GM18909 (cell line): ENCODE measurements at regions not wholly inside any gene's neighbourhood (a gene's known extent, or its start where the extent isn't known, plus 50 kb on each side); places are given as distances from the start of the nearest gene placed in this dataset.

ENCODE experiments used
- ATAC-seq: cut with Tn5 transposase; IDR thresholded peaks from one replicate; pipeline ENCODE4 v1.9.1; 2021; ENCODE audit warnings: mild to moderate bottlenecking; ENCODE audit not compliant: unreplicated experiment, poor library complexity

GRCh38 chr20:51165131-51165530 is 142.2 kb upstream of the KCNG1 start:
- no peak for ATAC-seq

DNA sequence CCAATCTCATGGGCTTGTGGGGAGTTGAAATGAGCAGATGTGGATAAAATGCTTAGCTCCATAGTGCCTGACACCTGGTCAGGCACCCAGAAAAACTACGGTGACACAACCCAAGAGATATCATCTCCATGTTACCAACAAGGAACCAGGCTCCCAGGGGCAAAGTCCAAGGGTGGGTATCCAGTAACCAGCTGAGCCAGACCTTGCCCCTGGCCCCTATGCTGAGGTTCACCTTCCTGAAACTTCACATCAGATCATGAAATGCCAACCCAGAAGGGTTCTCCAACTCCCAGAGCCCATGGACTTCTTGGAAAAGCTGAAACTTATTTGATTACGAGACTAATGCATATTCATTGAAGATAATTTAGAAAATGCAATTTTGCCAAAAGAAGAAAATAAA is 141.8 kb upstream of the KCNG1 start:
- no peak for ATAC-seq

- ATAC-seq: no peak
Measured at GRCh38 chr20:51163996-51164600, 141.2 kb upstream of the KCNG1 start.

DNA sequence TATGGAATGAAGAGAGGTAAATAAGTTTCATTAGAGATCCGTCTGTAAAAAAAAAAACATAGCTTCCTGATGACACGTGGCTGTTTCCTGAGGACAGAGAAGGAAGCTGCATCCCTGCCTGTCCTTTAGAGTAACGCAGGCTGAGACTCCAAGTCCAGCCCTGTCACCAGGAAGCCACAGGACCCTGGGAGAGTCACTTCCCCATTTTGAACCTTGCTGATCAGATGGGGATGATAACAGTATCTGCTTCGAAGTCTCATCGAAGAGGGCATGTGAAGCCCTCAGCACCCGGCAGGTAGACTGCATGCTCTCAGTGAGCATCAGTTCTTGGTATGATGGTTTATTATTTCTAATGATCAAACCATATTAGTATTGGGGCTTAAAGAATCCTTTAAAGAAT is 139.1 kb upstream of the KCNG1 start:
- no peak for ATAC-seq

DNA sequence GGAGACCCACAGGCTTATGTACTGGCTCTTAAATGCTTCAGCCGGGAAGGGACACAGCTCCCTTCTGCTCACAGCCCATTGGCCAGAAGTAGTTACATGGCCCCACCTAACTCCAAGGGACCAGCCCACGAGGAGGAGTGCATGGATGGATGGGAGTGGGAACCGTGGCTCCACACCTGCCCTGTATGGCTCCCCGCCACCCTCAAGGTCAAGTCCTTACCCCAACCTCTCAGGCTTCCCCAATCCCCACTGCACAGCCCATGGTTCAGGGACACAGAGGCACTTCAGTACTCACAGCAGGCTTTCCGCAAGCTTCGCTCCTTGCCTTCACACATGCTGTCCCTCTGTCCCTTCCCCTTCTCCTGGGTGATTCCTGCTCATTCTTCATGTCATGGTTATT is 137.9 kb upstream of the KCNG1 start:
- ATAC-seq: no peak

GRCh38 chr20:51159981-51160380 is 137.1 kb upstream of the KCNG1 start:
- ATAC-seq: no peak

DNA sequence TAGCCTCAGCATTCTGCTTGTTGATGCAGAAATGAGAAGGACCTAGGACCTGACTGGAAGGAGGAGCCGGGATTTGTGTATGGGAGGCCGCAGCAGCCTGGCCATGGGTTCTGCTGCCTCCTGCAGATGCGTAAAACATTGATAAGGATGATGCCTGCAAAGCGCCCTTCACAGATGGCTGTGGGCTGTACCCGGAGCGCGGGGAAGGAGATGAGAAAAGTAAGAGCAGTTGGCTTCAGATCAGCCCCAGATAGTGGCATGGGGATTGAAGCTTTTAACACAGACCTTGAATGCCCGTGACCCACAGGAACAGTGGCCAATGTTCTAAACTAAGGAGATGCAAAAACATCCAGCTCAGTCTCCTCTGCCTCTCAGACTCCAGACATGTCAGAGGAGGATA is 136.4 kb upstream of the KCNG1 start:
- ATAC-seq: no peak

- no peak for ATAC-seq
Measured at GRCh38 chr20:51158226-51158625, 135.3 kb upstream of the KCNG1 start.

GRCh38 chr20:51156041-51156982 is 133.4 kb upstream of the KCNG1 start:
- no peak for ATAC-seq

DNA sequence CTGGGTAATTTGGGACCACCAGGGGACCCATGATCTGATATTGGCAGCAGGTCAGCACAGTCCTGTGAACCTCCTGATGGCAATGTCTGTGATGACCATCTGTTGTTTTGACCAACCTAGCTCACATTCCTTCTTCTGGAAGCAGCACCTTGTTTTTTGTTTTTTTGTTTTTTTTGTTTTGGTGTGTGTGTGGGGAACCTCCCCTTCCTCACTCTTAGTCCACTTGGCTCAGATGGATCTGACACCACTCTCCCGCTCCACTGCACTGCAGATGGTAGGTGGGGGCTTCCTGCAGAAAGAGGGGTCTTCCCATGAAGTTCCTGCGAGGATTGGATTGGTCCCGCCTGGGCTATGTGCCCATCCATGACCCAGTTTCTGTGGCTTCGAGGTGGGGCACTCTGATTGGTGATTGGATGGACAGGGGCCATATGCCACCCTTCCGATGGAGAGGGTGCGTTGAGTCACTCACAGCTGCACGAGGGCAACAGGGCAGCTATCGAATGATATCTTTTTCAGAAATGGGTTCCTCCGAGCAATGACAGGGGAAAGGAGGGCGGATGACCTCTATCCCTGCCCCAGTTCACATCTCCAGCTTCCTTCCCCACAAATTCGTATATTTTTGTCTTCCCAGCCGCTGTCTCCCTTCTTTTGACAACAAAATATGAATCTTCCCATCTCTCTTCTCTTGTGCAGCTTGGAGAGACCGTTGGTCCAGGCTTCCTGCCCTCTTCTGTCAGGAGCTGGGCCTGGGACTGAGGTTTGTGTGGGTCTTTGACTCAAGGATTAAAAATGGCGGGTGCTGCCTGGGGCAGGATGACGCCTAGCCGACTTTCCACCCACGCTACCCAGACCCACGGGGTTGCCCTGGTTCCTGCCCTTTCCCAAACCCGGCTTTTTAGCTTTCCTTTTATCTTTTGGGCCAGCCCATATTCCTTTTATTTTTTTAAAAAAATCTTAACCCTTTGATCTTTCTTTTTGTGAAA is 132.1 kb upstream of the KCNG1 start:
- ATAC-seq: no peak

- no peak for ATAC-seq
Measured at GRCh38 chr20:51153867-51154707, 131.2 kb upstream of the KCNG1 start.

GRCh38 chr20:51148941-51149340 is 126.0 kb upstream of the KCNG1 start:
- ATAC-seq: no peak

- no peak for ATAC-seq
Measured at GRCh38 chr20:51144476-51144875, 121.6 kb upstream of the KCNG1 start.

DNA sequence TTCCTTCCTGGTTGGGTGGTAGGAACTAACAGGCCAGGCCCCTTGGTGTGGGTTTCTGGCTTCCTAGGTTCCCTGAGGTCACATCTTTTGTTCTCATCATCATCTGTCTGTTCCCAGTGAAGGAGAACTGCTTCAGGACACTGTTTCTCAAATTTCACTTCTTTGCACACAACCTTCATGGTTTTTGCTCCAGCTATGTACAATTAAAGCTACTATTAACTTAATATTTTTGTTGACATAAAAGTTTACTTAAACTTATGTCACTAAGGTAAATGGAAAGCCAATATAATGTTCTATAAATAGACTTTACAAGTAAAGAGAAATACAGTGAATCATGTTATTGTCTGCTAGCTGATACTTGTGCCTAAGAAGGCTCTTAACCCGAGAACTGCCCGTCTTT is 120.7 kb upstream of the KCNG1 start:
- ATAC-seq: no peak

DNA sequence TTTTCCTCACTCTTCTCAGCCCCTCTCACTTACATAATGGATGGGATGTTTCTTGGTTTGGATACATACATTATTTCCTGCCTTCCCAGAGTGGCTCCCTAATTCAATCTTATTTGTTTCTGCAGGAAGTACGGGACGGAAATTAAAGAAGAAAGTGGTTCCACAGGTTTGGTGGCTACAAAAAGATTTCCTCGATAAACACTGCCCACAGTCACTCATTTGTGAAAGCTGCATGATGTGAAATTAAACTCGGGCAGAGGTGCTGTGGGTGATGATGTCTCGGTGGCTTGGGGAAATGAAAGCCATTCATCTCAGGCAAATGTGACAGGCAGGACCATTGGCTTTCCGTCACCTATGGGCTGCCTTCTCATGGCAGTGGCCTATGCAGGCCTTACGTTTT is 119.5 kb upstream of the KCNG1 start:
- ATAC-seq: no peak

- no peak for ATAC-seq
Measured at GRCh38 chr20:51140671-51141070, 117.8 kb upstream of the KCNG1 start.

- no peak for ATAC-seq
Measured at GRCh38 chr20:51139891-51140290, 117.0 kb upstream of the KCNG1 start.

GRCh38 chr20:51138576-51138975 is 115.7 kb upstream of the KCNG1 start:
- no peak for ATAC-seq

DNA sequence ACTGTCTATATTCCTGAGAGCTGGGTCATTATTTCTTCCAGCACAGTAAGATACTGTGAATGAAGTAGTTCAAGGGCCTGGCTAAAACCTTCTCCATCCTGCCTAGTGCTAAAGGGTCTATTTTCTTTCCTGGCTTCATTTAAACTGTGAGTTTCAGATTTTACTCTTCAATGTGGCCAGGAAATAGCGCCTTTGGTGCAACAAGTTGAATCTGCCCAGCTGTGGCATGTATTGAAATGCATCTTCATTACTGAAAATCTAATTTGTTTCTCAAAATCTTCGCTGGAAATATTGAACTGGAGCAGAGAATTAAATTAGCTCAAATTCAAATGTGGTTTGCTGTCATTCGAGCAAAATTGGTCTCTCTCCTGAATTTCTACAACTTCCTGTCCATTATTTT is 114.6 kb upstream of the KCNG1 start:
- no peak for ATAC-seq
